Right lung (tissue), 2 donors: ENCODE measurements at regions not wholly inside any gene's neighbourhood (a gene's known extent, or its start where the extent isn't known, plus 50 kb on each side); places are given as distances from the start of the nearest gene placed in this dataset.

ENCODE experiments used
- DNase-seq, 2 donors: peaks; one replicate each; pipeline ENCODE4 v3.0.0-alpha.2; 2013

GRCh38 chr2:60400462-60401246 lies 152.8 kb downstream of the BCL11A start:
- no peak for DNase-seq

GRCh38 chr2:60394463-60394862 lies 159.0 kb downstream of the BCL11A start:
- no peak for DNase-seq

- no peak for DNase-seq
Observed at GRCh38 chr2:60391649-60392375, 161.6 kb downstream of the BCL11A start.

- no peak for DNase-seq
Observed at GRCh38 chr2:60391230-60391629, 162.2 kb downstream of the BCL11A start.

- no peak for DNase-seq
Observed at GRCh38 chr2:60386436-60386835, 167.0 kb downstream of the BCL11A start.

GRCh38 chr2:60385648-60386047 lies 167.8 kb downstream of the BCL11A start:
- no peak for DNase-seq

GRCh38 chr2:60383401-60384143 lies 169.9 kb downstream of the BCL11A start:
- DNase-seq: no peak

GRCh38 chr2:60380411-60380810 lies 173.0 kb downstream of the BCL11A start:
- DNase-seq: no peak

- no peak for DNase-seq
Observed at GRCh38 chr2:60379684-60380083, 173.8 kb downstream of the BCL11A start.

GRCh38 chr2:60379216-60379615 lies 174.2 kb downstream of the BCL11A start:
- DNase-seq: no peak

GRCh38 chr2:60377825-60378224 lies 175.6 kb downstream of the BCL11A start:
- no peak for DNase-seq

- no peak for DNase-seq
Observed at GRCh38 chr2:60376252-60376651, 177.2 kb downstream of the BCL11A start.

GRCh38 chr2:60371681-60372080 lies 181.8 kb downstream of the BCL11A start:
- DNase-seq: no peak

GRCh38 chr2:60371219-60371618 lies 182.2 kb downstream of the BCL11A start:
- no peak for DNase-seq

- no peak for DNase-seq
Observed at GRCh38 chr2:60370814-60371213, 182.6 kb downstream of the BCL11A start.

- peak in 1 of 2 donors; percentile 9 for DNase-seq
Observed at GRCh38 chr2:60368456-60368855, 185.0 kb downstream of the BCL11A start.

- no peak for DNase-seq
Observed at GRCh38 chr2:60366135-60366712, 187.2 kb downstream of the BCL11A start.

- DNase-seq: no peak
Observed at GRCh38 chr2:60365556-60365955, 187.9 kb downstream of the BCL11A start.

GRCh38 chr2:60364491-60364890 lies 189.0 kb downstream of the BCL11A start:
- DNase-seq: no peak

GRCh38 chr2:60361498-60361897 lies 192.0 kb downstream of the BCL11A start:
- DNase-seq: no peak

- no peak for DNase-seq
Observed at GRCh38 chr2:60359569-60359968, 193.9 kb downstream of the BCL11A start.

- DNase-seq: no peak
Observed at GRCh38 chr2:60358476-60358875, 195.0 kb downstream of the BCL11A start.
